Brain pericyte (primary cell): ENCODE measurements at regions not wholly inside any gene's neighbourhood (a gene's known extent, or its start where the extent isn't known, plus 50 kb on each side); places are given as distances from the start of the nearest gene placed in this dataset.

Source experiments
- DNase-seq: peaks from one replicate; pipeline ENCODE4 v3.0.0-alpha.2; 2012; ENCODE audit warnings: low read depth, low spot score

GRCh38 chr19:31095100-31095804 lies 254.0 kb downstream of the TSHZ3 start:
- DNase-seq = no peak

- no peak for DNase-seq
Measured at GRCh38 chr19:31092274-31092673, 257.0 kb downstream of the TSHZ3 start.

GRCh38 chr19:31089681-31090080 lies 259.6 kb downstream of the TSHZ3 start:
- no peak for DNase-seq

- no peak for DNase-seq
Measured at GRCh38 chr19:31085125-31085524, 264.1 kb downstream of the TSHZ3 start.

GRCh38 chr19:31083105-31083504 lies 266.1 kb downstream of the TSHZ3 start:
- no peak for DNase-seq

GRCh38 chr19:31075146-31075655 lies 274.0 kb downstream of the TSHZ3 start:
- DNase-seq = no peak

- no peak for DNase-seq
Measured at GRCh38 chr19:31074199-31075125, 274.8 kb downstream of the TSHZ3 start.

- no peak for DNase-seq
Measured at GRCh38 chr19:31073485-31074198, 275.6 kb downstream of the TSHZ3 start.

- no peak for DNase-seq
Measured at GRCh38 chr19:31072451-31072850, 276.8 kb downstream of the TSHZ3 start.

- DNase-seq = no peak
Measured at GRCh38 chr19:31071136-31071855, 277.9 kb downstream of the TSHZ3 start.

GRCh38 chr19:31070146-31071065 lies 278.8 kb downstream of the TSHZ3 start:
- DNase-seq = no peak

- no peak for DNase-seq
Measured at GRCh38 chr19:31068268-31068667, 281.0 kb downstream of the TSHZ3 start.

GRCh38 chr19:31066385-31066784 lies 282.9 kb downstream of the TSHZ3 start:
- peak; percentile 24 for DNase-seq

- DNase-seq = no peak
Measured at GRCh38 chr19:31064491-31064890, 284.7 kb downstream of the TSHZ3 start.

- no peak for DNase-seq
Measured at GRCh38 chr19:31058676-31059340, 290.4 kb downstream of the TSHZ3 start.

- DNase-seq = no peak
Measured at GRCh38 chr19:31057476-31057875, 291.8 kb downstream of the TSHZ3 start.

GRCh38 chr19:31055454-31055853 lies 293.8 kb downstream of the TSHZ3 start:
- no peak for DNase-seq

GRCh38 chr19:31054430-31054829 lies 294.8 kb downstream of the TSHZ3 start:
- peak; percentile 16 for DNase-seq

- DNase-seq = no peak
Measured at GRCh38 chr19:31049431-31049830, 299.8 kb downstream of the TSHZ3 start.

- no peak for DNase-seq
Measured at GRCh38 chr19:31046024-31046423, 303.2 kb downstream of the TSHZ3 start.
